HG02981 (cell line): ENCODE measurements at regions not wholly inside any gene's neighbourhood (a gene's known extent, or its start where the extent isn't known, plus 50 kb on each side); places are given as distances from the start of the nearest gene placed in this dataset.

Experiments used
- ATAC-seq: cut with Tn5 transposase; IDR thresholded peaks from one replicate; pipeline ENCODE4 v1.9.1; 2021; ENCODE audit warnings: mild to moderate bottlenecking, moderate library complexity; ENCODE audit not compliant: unreplicated experiment

DNA sequence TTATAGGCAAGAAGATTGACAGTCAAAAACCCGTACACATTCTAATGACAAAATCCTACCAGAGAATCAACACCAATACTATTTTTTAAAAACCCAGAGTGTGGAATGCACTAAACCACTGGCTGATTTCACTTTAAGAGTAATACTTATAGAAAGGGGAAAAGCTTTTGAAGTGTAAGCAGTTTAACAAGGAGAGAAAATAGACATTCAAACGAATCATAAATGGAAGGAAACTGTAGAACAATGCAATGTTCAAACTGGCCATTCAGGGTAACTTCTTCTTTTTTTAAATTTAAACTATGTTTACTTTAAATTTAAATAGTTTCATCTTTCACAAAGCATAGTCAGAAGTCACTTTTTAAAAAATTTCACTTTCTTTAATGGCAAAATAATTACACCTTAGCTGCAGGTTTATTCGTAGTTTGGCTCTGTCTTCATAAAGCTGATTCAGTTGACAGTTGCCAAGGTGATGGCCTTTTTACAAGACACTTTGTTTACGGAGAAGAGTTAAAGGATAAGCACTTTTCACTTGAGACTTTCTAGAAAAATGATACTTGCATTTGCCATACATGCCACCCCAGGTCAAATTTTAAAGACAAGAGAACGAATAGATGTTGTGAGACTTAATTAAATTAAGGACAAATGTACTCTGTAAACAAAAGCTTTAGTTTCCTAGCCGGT lies 82.4 kb upstream of the KLF3 start:
- ATAC-seq = no peak

DNA sequence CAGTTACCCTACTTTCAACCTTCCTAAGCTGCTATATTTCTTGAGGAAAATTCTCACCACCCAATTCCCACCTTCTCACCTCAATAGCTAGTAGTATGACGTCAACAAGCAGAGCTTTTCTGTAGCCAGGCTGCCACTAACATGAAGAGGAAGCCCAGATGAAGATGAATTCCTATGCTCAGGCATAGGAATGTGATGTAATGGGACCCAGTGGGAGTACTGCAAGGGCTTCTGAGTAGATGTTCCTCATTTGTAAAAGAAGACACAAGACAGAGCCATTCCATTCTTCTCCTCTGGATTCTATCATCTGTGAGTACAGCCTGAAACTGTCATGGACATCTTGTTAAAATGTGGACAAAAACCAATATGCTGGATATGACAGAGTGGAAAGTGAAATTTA lies 81.6 kb upstream of the KLF3 start:
- ATAC-seq = no peak

DNA sequence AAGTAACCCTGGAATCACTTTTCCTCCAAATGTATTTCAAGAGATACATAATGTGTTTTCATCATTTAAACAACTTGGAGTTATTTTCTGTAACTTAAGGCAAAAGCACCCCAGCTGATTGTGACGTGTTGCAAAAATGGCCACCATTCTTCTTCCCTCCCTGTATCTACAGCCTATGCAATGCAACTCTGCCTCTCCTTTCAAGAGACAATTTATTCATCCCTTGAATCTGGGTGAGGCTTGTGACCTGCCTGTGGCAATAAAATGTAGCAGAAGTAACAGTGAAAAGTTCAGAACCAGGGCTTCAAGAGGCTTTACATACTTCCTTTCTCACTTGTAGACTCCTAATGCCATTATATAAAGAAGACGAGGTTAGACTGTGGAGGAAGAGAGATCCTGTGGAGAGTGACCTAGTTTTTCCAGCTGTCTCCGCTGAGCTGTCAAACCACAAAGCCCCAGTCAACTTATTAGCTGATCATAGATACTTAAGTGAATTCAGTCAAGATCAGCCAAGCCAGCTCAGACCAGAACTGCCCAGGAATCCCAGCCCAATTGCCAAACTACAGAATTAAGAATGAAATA lies 81.0 kb upstream of the KLF3 start:
- no peak for ATAC-seq

DNA sequence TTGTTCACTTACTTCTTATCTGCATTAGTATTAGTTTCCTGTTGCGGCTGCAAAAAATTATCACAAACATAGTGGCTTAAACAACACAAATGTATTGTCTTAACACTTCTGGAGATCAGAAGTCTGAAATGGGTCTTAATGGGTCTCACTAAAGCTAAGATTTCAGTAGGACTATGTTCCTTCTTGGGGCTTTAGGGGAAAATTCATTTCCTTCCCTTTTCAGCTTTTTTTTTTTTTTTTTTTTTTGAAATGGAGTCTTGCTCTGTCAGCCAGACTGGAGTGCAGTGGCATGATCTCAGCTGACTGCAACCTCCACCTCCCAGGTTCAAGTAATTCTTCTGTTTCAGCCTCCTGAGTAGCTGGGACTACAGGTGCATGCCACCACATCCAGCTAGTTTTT lies 78.1 kb upstream of the KLF3 start:
- no peak for ATAC-seq

DNA sequence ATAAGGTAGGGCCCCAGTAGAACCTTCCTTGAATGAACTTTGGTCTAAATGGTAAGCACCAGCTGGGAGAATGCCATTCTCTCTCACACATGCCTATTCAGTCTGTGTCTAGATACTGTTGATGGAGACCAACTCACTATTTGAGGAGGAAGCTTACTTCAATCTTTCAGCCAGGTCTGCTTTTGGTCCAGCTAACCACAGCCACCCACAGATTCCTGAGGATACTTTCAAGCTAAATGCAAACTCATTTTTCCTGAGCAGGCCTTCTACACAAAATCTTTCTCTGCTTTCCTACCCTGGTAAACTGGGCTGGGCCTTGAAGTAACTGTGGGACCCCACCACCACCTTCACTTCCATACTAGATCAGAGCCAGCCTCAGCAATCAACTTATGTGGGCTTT lies 76.9 kb upstream of the KLF3 start:
- ATAC-seq = no peak

DNA sequence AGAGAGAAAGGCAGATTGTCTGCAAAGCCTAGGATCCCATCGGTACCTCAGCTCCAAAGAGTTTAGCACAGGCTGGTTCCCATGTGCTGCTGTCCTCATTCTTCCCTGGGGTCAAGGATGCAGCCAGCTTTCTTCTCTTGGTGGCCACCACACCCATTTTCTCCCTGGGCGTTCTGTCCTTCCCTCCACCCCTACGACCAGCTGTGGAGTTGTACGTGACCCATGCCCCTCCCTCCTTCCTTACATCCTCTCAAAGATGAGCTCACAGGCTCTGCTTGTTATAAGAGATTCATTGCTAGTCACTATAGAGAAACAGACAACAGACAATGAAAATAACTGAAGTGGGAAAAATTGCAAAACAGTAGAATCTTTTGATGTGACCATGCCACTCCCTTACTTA lies 74.0 kb upstream of the KLF3 start:
- no peak for ATAC-seq

DNA sequence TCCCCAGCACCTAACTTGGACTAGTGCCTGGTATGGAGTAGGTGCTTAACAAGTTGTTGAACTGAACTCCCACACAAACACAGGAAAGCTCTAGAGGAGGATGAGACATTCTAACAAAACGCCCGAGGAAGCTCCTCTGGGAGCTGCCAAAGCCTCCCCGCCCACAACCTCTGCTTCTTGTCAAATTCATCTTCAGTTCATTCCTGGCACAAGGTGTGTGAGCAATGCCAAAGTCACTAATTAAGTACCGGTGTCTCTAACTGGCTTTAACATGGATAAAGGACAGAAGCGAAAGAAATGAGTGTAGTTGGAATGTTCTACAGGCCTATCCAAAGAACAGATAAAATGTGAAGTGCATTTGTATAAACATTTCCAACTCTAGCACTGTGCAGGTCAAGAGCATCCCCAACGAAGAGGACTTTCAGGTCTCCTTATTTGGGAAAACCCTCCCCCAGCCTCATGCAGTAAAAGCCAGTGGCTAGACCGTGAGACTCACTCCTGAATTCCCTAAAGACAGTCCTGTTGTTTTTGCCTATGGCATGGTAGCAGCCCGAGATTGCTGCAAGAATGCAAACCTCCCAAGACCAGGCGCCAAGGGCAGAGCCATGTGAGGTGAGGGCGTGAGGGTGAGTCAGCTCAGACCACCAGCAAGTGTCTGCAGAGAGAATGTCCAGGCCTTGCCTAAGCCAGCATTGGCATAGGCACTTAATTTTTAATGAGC lies 72.2 kb upstream of the KLF3 start:
- ATAC-seq = no peak

DNA sequence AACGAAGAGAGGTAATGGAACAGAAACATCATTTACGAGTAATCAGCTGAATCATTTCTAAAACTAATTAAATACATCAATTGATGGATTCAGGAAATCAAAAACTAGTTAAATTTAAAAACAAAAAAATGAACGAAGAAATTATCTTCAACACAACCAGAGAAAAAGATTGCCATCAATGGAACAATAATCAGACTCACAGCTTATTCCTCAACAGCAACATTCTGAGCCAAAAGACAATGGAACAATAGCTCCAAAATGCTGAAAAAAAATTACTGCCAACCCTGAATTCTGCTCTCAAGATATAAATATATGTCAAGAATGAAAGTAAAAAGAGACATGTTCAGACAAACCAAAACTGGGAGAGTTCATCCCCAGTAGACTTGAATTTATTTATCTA lies 65.5 kb upstream of the KLF3 start:
- no peak for ATAC-seq

DNA sequence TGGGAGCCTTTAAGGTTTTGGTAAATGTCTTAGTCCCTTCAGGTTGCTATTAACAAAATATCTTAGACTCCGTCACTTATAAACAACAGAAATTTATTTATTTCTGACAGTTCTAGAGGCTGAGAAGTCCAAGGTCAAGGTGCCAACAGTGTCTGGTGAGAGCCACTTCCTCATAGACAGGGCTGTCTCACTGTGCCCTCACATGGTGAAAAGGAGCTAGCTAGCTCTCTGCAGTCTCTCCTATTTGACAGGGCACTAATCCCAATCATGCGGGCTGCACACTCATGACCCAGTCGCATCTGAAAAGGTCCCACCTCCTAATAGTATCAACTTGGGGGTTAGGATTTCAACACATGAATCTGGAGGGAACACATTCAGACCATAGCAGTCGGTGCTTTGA lies 63.4 kb upstream of the KLF3 start:
- no peak for ATAC-seq

DNA sequence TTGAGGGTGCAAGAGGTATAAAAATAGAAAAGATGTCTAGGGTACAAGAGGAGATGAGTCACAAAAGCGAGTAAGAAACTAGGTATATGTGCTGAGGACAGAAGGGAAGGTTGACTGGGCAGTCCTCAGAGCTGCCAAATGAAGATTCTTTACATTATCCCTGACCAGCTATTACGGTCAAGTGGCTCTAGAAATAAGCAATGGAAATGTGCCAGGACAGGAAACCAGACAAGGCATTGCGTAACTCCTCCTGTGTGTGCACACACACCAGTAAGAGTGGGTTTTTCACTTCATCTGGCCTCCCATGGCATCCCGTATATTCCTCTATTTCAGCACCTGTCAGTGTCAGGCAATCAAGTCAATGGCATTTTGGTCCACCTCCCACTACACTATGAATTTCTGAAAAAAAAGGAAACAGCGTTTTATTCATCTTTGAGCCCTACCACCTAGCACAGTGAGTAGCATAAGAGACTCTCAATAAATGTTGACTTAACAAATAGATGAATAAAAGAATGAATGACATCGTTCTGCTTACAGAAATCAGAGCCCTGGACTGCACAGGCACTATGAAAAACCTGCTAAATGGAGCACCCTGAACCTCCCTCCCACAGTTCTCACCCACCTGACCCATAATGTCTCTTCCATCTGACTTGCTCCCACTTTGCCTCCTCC lies 62.6 kb upstream of the KLF3 start:
- no peak for ATAC-seq

DNA sequence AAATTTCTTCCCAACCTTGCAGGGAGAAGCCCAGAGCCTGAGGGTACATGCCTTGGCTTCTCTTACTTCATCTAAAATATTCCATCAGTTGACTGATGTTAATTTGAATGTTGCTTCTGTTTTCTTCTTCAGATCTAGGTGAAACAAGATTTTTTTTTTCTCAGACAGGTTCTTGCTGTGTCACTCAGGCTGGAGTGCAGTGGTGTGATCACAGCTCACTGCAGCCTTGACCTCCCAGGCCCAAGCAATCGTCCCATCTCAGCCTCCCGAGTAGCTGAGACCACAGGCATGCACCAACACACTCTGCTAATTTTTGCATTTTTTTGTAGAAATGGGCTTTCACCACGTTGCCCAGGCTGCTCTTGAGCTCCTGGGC lies 62.1 kb upstream of the KLF3 start:
- ATAC-seq = no peak

DNA sequence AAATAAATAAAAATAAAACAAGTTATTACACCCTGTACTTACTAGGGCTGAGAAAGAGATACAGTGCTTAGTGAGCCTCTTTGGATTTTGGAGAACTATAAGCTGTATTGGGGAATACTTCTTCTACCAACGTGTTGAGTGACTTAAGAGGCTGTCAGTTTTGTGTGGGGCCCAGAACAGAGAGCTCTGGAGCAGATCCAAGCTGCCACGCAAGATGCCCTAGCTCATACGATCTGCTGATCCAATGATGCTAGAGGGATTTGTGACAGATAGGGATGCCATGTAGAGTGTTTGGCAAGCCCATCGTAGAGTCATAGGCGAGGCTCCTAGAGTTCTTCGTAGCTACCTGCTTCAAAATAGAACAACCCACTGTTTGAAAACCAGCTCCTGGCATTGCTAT lies 60.3 kb upstream of the KLF3 start:
- ATAC-seq = no peak

DNA sequence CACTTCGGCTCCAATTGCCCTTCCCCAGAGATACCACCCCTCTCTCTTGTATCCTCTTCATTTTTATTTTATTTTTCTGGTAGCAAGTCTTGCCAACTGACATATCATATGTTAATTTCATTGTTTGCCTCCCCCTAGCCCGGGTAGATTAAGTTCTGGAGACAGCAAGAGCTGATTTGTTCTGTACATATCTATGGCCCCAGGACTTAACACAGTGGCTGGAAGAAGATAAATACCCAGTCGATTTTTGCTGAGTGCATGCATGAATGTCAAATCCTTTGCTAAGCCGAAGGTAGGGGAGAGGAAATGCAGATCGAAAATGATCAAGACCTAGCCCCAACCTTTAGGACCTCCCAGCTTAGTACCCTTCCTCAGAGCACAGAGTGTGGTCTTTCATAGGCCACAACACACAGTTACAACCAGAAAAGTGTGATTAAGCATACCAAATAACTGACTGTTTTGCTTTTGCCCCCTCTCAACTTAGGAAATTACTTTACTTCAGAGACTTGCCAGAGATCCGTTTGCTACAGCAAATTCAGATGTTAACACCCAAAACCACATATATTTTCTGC lies 58.7 kb upstream of the KLF3 start:
- no peak for ATAC-seq

DNA sequence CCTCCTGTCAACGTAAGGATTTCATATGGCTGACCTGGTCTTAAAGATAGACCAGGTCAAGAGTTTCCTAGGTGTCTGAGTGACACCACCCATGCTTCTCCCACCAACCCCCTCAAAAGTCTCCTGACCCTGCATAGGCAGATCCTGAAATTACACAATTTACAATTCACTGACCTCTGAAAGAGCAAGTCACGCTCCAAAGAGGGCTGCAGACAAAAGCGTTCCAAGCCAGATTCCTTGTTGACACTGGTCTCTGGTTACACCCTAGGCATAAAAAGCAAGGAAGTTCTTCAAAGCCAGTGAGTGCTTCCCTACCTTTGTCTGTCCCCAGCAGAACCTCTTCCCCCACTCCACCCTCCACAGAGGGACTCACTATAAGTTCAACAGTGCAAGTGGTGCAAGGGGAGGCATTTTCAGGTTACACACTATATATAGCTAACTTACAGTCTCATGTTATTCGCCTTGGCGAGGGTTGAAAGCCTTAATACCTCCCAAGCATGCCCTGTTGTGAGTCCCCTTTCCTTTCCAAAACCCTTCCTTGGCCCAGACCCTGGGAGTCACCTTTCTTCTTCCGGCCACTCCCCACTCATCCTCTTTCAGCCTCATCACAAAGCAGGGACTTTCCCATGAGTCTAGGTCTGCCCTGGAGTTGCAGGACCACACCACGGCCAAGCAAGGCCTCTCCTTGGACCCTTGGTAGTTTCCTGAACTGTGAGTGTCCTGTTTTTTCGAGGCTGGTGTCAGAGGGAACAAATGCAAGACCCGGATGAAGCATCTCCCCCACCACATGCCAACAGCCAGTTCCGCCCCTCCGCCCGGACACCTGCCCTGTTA lies 58.0 kb upstream of the KLF3 start:
- ATAC-seq = no peak

DNA sequence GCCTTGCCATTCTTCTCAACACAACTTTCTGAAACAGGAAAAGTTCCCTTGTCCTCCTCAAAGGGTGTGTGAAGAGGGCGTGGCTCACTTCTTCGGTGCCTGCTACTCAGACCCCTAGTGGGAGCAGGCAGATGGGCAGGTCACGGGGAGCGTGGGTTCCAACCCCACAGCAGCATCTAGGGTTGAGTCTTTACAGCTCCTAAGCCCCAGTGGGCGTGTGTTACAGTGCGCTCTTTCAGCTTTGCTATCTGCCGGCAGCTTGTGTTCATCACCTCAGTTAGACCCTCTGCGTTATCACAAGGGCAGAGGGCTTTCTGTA lies 57.5 kb upstream of the KLF3 start:
- ATAC-seq = no peak

DNA sequence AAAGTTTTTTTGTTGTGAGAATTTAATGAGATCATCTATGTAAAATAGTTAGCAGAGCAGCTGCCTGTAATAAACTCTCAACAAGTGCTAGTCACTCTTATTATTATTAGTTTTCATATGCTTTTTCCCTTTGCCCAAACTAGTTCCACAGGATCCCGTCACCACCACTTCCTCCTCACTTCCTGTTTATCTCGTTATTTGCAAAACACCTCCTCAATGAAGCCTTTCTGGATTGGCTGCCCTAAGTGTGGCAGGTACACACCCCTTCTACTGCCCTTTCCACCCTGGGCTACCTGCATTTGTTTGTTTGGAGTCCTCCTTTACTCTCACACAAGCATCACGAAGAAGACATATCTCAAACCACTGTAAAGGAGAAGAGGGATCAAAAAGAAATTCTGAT lies 54.4 kb upstream of the KLF3 start:
- ATAC-seq = no peak

DNA sequence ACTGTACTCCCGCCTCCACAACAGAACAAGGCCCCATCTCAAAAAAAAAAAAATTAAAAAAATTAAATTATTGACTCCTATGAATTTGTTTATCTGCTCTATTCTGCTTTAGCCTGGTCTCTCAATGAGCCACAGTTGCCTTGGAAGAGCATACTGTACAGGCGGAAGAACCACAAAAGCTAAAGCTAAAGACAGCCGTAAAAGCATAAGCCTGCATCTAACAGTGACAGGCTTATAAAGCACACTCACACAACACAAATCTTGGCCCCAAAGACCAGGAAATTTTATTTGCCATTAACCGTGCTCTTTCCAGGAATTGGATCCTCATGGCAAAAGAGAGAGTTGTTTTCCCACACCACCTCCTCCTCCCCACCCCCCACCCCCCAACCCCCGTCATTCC lies 53.5 kb upstream of the KLF3 start:
- ATAC-seq = no peak

DNA sequence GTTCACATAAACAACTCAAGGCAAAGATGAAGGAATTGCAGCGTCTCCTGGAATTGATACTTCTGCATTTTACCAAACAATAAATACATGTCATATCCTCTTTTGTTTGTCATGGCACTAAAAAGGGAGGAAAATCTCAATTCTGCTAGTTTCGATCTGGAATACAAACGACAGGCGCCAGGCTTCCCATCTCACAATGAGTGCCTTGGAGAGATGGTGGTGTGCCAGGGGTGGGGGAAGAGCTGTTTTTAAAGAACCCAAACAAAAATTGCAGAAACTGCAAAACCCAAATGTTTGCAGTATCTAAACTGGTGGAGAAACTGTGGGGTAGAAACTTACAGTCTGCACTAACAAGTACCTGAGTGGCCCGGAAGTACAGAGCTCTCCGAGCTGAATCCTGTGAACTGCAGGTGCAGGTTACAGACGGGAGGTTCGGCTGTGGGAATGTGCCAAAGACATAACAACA lies 53.0 kb upstream of the KLF3 start:
- ATAC-seq = no peak

DNA sequence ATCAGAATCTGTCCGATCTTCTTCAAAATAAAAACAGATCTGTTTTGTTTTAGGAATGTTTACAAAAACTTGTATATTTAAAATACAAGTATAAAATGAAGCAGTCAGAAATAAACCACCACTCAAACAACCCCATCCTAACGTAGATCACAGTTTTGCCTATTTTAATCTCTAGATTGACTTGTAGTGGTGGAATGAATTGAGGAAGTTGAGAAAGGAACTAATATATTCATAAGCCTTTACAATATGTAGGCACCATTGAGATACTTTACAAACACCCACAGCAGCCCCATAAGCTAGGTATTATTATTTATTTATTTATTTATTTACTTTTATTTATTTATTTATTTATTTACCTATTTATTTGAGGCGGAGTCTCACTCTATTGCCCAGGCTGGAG lies 52.3 kb upstream of the KLF3 start:
- ATAC-seq = no peak

DNA sequence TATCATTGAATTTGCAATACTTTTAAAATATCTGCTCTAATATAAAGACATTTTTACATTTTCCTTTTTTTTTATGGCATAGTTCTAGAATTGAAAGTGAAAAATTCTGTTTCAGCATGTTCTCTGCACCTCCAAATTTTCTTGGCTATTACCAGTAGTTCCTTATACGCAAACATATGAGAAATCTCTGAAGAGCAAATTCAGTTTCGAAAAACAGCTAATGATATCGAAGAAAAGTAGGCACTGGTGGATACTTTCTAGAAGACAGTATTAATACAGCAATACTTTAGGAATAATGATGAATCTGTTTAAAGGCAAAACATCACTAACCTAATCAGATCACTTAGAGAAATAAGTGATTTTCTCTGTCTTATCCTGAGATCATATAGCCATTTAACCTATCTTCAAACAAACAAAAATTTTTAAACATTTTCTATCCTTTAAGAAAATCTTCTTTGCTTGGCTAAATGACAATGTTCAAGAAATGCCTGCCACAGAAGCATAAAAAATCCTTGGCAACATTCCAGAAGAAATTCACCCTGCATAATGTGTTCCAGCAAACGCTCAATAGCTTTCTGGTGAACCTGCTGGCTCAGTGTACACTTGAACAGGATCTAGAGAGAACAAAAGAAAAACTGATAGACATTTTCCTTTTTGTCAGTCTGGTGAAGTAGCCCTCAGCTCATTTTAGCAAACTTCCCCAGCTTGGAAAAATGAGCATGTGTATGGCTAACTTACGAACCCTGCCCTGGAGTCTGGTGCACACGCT lies 51.2 kb upstream of the KLF3 start:
- no peak for ATAC-seq
